Smooth muscle cell (in vitro differentiated cells): ENCODE measurements at regions not wholly inside any gene's neighbourhood (a gene's known extent, or its start where the extent isn't known, plus 50 kb on each side); places are given as distances from the start of the nearest gene placed in this dataset.

ENCODE experiments used
- DNase-seq: peaks from one replicate; lab custom pipeline; 2025; ENCODE audit not compliant: unreplicated experiment; lab: John Stamatoyannopoulos, UW
- H2AFZ ChIP-seq: fragments of 200-600 bp; sonication (generic); 2 replicates; pipeline ENCODE4 v1.6.0; 2016; ENCODE audit warnings: antibody characterized with exemption, low read depth, mild to moderate bottlenecking
- H3F3A ChIP-seq: fragments of 200-600 bp; sonication (generic); 2 replicates; pipeline ENCODE4 v1.6.0; 2017; ENCODE audit warnings: antibody characterized with exemption, low read depth
- H3K27ac ChIP-seq: fragments of 200-600 bp; sonication (generic); 2 replicates; pipeline ENCODE4 v1.5.1; 2016; ENCODE audit warnings: low read depth, mild to moderate bottlenecking
- H3K27me3 ChIP-seq: fragments of 200-600 bp; sonication (generic); 2 replicates; pipeline ENCODE4 v1.6.1; 2016; ENCODE audit warnings: low read depth, mild to moderate bottlenecking
- H3K36me3 ChIP-seq: fragments of 200-600 bp; sonication (generic); 2 replicates; pipeline ENCODE4 v1.5.1; 2016; ENCODE audit warnings: low read depth
- H3K4me1 ChIP-seq: fragments of 200-600 bp; sonication (generic); 2 replicates; pipeline ENCODE4 v1.5.1; 2016; ENCODE audit warnings: low read depth
- H3K4me2 ChIP-seq: fragments of 200-600 bp; sonication (generic); 2 replicates; pipeline ENCODE4 v1.6.0; 2016; ENCODE audit warnings: mild to moderate bottlenecking
- H3K4me3 ChIP-seq: fragments of 200-600 bp; sonication (generic); 2 replicates; pipeline ENCODE4 v1.5.1; 2016; ENCODE audit warnings: mild to moderate bottlenecking
- H3K79me2 ChIP-seq: fragments of 200-600 bp; sonication (generic); 2 replicates; pipeline ENCODE4 v1.6.0; 2016; ENCODE audit warnings: low read depth, mild to moderate bottlenecking
- H3K9ac ChIP-seq: fragments of 200-600 bp; sonication (generic); 2 replicates; pipeline ENCODE4 v1.6.0; 2016; ENCODE audit warnings: low read depth
- H3K9me3 ChIP-seq: fragments of 200-600 bp; sonication (generic); replicated peaks from 2 replicates; pipeline ENCODE4 v1.5.1; 2016; ENCODE audit warnings: low read depth
- H4K20me1 ChIP-seq: fragments of 200-600 bp; sonication (generic); 2 replicates; pipeline ENCODE4 v1.6.0; 2016; ENCODE audit warnings: low read depth
- CTCF ChIP-seq: fragments of 200-600 bp; sonication (generic); IDR thresholded peaks from 2 replicates; pipeline ENCODE4 v1.5.1; 2017; ENCODE audit warnings: borderline replicate concordance, mild to moderate bottlenecking, antibody characterized with exemption; ENCODE audit not compliant: insufficient read depth, poor library complexity, severe bottlenecking
- WGBS: methylation state at CpG from one replicate; pipeline ENCODE4 v1.1.7; 2016; ENCODE audit warnings: low lambda C conversion rate; 5-methylcytosine and 5-hydroxymethylcytosine counted together

GRCh38 chr5:61612431-61612830 lies 280.4 kb downstream of the ZSWIM6 start:
- H3K79me2 ChIP-seq, result no peaks in the 10 kb centered on the region
- H3F3A ChIP-seq, result no peaks in the 10 kb centered on the region
- H3K4me1 ChIP-seq, result no peaks in the 10 kb centered on the region
- no peak overlapping the region for H3K4me3 ChIP-seq
- H3K9ac ChIP-seq, result no peak overlapping the region
- H3K36me3 ChIP-seq, result no peaks in the 10 kb centered on the region
- no peaks in the 10 kb centered on the region for H4K20me1 ChIP-seq
- no peak for DNase-seq
- no peak overlapping the region for H3K27ac ChIP-seq
- no peaks in the 10 kb centered on the region for H3K27me3 ChIP-seq
- no peak overlapping the region for H3K4me2 ChIP-seq
- 78% methylated on average over 8 of the region's 8 CpGs for WGBS
- no peaks in the 10 kb centered on the region for H3K9me3 ChIP-seq
- no peak for TF ChIP-seq CTCF
- no peak overlapping the region for H2AFZ ChIP-seq

DNA sequence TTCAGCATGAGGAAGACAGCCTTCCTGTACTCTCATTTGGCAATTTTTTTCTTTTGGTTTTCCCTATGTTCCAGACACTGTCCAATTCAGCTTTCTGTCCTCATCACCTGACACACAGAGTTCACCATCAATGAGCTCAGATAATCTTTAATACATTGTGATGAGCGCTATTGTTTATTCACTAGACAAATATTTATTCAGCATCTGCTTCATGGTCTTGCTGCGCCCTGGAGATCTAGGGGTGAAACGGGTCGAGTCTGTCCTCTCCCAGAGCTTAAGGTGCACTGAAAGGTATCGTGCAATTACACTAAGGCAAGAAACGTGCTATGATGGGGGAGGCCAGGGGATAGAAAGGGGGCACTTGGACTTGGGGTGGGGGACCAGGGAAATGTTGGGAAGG lies 281.6 kb downstream of the ZSWIM6 start:
- TF ChIP-seq CTCF, result no peak
- Histone ChIP-seq H3K4me3 (no peak overlapping the region), H3K4me2 (no peak overlapping the region), H3K9ac (no peak overlapping the region), H3K79me2 (no peaks in the 10 kb centered on the region), H3K27me3 (no peaks in the 10 kb centered on the region), H3F3A (no peaks in the 10 kb centered on the region), H3K36me3 (no peaks in the 10 kb centered on the region), H2AFZ (no peak overlapping the region), H3K9me3 (no peaks in the 10 kb centered on the region), H4K20me1 (no peaks in the 10 kb centered on the region), H3K27ac (no peak overlapping the region), H3K4me1 (no peaks in the 10 kb centered on the region)
- DNase-seq, result no peak
- WGBS, result 92% methylated on average over 6 of the region's 6 CpGs

DNA sequence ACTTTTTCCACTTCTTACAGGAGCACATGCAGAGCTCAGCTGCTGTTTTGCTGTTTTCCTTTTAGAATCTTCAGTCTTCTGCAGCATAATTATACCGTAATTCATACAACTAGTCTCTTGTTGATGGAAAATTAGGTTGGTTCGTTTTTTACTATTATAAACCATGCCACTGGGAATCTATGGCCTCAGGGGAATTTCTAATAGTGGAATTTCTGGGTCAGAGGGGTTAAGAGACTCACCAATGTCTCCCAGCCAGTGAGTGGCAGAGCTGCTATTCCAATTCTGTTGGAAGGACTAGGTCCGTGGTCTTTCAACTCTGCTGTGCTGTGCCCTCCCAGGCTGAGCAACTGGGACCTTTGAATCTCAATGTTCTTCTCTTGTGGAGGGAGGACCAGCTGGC lies 282.5 kb downstream of the ZSWIM6 start:
- Histone ChIP-seq H3K27me3 (no peaks in the 10 kb centered on the region), H3K9me3 (no peaks in the 10 kb centered on the region), H3K27ac (no peak overlapping the region), H3K79me2 (no peaks in the 10 kb centered on the region), H3K4me2 (no peak overlapping the region), H3F3A (no peaks in the 10 kb centered on the region), H3K9ac (no peak overlapping the region), H3K4me3 (no peak overlapping the region), H3K36me3 (no peaks in the 10 kb centered on the region), H3K4me1 (no peaks in the 10 kb centered on the region), H2AFZ (no peak overlapping the region), H4K20me1 (no peaks in the 10 kb centered on the region)
- WGBS, result 75% methylated on average over 3 of the region's 3 CpGs
- TF ChIP-seq CTCF, result no peak
- no peak for DNase-seq

- Histone ChIP-seq H2AFZ (no peak overlapping the region), H3K36me3 (no peaks in the 10 kb centered on the region), H3K9ac (no peak overlapping the region), H4K20me1 (no peaks in the 10 kb centered on the region), H3K27ac (no peak overlapping the region), H3K4me2 (no peak overlapping the region), H3K9me3 (no peaks in the 10 kb centered on the region), H3K27me3 (no peaks in the 10 kb centered on the region), H3F3A (no peaks in the 10 kb centered on the region), H3K79me2 (no peaks in the 10 kb centered on the region), H3K4me3 (no peak overlapping the region), H3K4me1 (no peaks in the 10 kb centered on the region)
- WGBS, result 85% methylated on average over 3 of the region's 3 CpGs
- no peak for DNase-seq
- TF ChIP-seq CTCF, result no peak
These were observed 285.0 kb downstream of the ZSWIM6 start for GRCh38 chr5:61617039-61617438.
